ENCODE measurements at regions not wholly inside any gene's neighbourhood (a gene's known extent, or its start where the extent isn't known, plus 50 kb on each side); places are given as distances from the start of the nearest gene placed in this dataset.

GRCh38 chr2:84102274-84102673 is 356.8 kb downstream of the SUCLG1 start:
- Histone ChIP-seq H3K9me2 (replicated peaks; ENCODE audit: insufficient read depth, low read length) (no peaks in the 10 kb centered on the region), H3K27ac (ENCODE audit: low read depth, low read length) (no peak overlapping the region), H3K36me3 (ENCODE audit: low read length) (no peaks in the 10 kb centered on the region), H3K9ac (ENCODE audit: low read length) (no peak overlapping the region), H3K79me2 (ENCODE audit: insufficient read depth, low read length) (no peaks in the 10 kb centered on the region), H4K20me1 (ENCODE audit: low read depth, low read length) (no peaks in the 10 kb centered on the region), H3K27me3 (ENCODE audit: low read length) (no peaks in the 10 kb centered on the region), H2AFZ (ENCODE audit: low read depth, low read length, severe bottlenecking) (no peak overlapping the region), H3K4me3 (ENCODE audit: insufficient read depth, low read length, poor library complexity, severe bottlenecking) (no peak overlapping the region), H3K9me3 (ENCODE audit: insufficient read depth, low read length) (no peaks in the 10 kb centered on the region), H3K4me2 (ENCODE audit: low read depth, low read length, poor library complexity, severe bottlenecking) (no peak overlapping the region), H3F3A (ENCODE audit: insufficient read depth) (no peaks in the 10 kb centered on the region)
- TF ChIP-seq CTCF (IDR thresholded peaks at IDR 0.05; ENCODE audit: insufficient read depth, low read length, poor library complexity, severe bottlenecking) = no peak
- TF ChIP-seq EZH2phosphoT487 (conservative IDR thresholded peaks at IDR 0.05; ENCODE audit: low read length) = no peak

DNA sequence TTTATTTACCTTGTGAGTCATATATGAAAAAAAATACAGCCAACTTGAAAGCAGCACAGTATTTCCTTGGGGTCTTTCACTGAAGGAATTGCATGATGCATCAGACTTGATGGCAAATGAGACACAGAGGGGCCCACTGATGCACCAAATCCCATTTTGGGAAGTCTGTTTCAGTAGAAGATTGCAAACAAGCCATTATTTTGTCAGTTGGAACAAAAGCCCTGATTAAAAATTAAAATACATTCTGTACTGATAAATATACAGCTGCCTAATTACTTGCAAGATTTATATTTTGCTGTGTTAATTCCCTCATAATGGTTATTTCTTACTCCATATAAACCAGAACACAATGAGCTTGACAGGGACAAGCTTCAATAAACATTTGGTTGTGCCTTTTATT is 370.4 kb downstream of the SUCLG1 start:
- H3K79me2 ChIP-seq (ENCODE audit: insufficient read depth, low read length) = no peaks in the 10 kb centered on the region
- TF ChIP-seq CTCF (IDR thresholded peaks at IDR 0.05; ENCODE audit: insufficient read depth, low read length, poor library complexity, severe bottlenecking) = no peak
- TF ChIP-seq EZH2phosphoT487 (conservative IDR thresholded peaks at IDR 0.05; ENCODE audit: low read length) = no peak

GRCh38 chr2:84085562-84085961 is 373.5 kb downstream of the SUCLG1 start:
- H3K79me2 ChIP-seq (ENCODE audit: insufficient read depth, low read length) = no peaks in the 10 kb centered on the region
- H3K9me3 ChIP-seq (ENCODE audit: insufficient read depth, low read length) = no peaks in the 10 kb centered on the region
- no peak overlapping the region for H3K9ac ChIP-seq (ENCODE audit: low read length)
- no peak overlapping the region for H2AFZ ChIP-seq (ENCODE audit: low read depth, low read length, severe bottlenecking)
- no peak overlapping the region for H3K4me3 ChIP-seq (ENCODE audit: insufficient read depth, low read length, poor library complexity, severe bottlenecking)
- no peak overlapping the region for H3K27ac ChIP-seq (ENCODE audit: low read depth, low read length)
- TF ChIP-seq CTCF (IDR thresholded peaks at IDR 0.05; ENCODE audit: insufficient read depth, low read length, poor library complexity, severe bottlenecking) (no peak), EZH2phosphoT487 (conservative IDR thresholded peaks at IDR 0.05; ENCODE audit: low read length) (no peak)
- no peaks in the 10 kb centered on the region for H3K9me2 ChIP-seq (replicated peaks; ENCODE audit: insufficient read depth, low read length)
- no peak overlapping the region for H3K4me2 ChIP-seq (ENCODE audit: low read depth, low read length, poor library complexity, severe bottlenecking)
- H4K20me1 ChIP-seq (ENCODE audit: low read depth, low read length) = no peaks in the 10 kb centered on the region
- no peaks in the 10 kb centered on the region for H3K27me3 ChIP-seq (ENCODE audit: low read length)
- H3F3A ChIP-seq (ENCODE audit: insufficient read depth) = no peaks in the 10 kb centered on the region
- H3K36me3 ChIP-seq (ENCODE audit: low read length) = no peaks in the 10 kb centered on the region

More for the DNA sequence above, 370.4 kb downstream of the SUCLG1 start:
- no peaks in the 10 kb centered on the region for H3K36me3 ChIP-seq (ENCODE audit: low read length)
- no peak overlapping the region for H3K27ac ChIP-seq (ENCODE audit: low read depth, low read length)
- no peak overlapping the region for H3K4me3 ChIP-seq (ENCODE audit: insufficient read depth, low read length, poor library complexity, severe bottlenecking)
- H3K4me2 ChIP-seq (ENCODE audit: low read depth, low read length, poor library complexity, severe bottlenecking) = no peak overlapping the region
- H3F3A ChIP-seq (ENCODE audit: insufficient read depth) = no peaks in the 10 kb centered on the region
- no peak overlapping the region for H2AFZ ChIP-seq (ENCODE audit: low read depth, low read length, severe bottlenecking)
- no peaks in the 10 kb centered on the region for H4K20me1 ChIP-seq (ENCODE audit: low read depth, low read length)
- no peaks in the 10 kb centered on the region for H3K9me2 ChIP-seq (replicated peaks; ENCODE audit: insufficient read depth, low read length)
- H3K9me3 ChIP-seq (ENCODE audit: insufficient read depth, low read length) = no peaks in the 10 kb centered on the region
- no peak overlapping the region for H3K9ac ChIP-seq (ENCODE audit: low read length)
- H3K27me3 ChIP-seq (ENCODE audit: low read length) = no peaks in the 10 kb centered on the region

All from SU-DHL-6 (cell line).